NCI-H1105 (cell line): ENCODE measurements at regions not wholly inside any gene's neighbourhood (a gene's known extent, or its start where the extent isn't known, plus 50 kb on each side); places are given as distances from the start of the nearest gene placed in this dataset.

ENCODE experiments used
- DNase-seq: peaks from one replicate; lab custom pipeline; 2025; lab: John Stamatoyannopoulos, UW

DNA sequence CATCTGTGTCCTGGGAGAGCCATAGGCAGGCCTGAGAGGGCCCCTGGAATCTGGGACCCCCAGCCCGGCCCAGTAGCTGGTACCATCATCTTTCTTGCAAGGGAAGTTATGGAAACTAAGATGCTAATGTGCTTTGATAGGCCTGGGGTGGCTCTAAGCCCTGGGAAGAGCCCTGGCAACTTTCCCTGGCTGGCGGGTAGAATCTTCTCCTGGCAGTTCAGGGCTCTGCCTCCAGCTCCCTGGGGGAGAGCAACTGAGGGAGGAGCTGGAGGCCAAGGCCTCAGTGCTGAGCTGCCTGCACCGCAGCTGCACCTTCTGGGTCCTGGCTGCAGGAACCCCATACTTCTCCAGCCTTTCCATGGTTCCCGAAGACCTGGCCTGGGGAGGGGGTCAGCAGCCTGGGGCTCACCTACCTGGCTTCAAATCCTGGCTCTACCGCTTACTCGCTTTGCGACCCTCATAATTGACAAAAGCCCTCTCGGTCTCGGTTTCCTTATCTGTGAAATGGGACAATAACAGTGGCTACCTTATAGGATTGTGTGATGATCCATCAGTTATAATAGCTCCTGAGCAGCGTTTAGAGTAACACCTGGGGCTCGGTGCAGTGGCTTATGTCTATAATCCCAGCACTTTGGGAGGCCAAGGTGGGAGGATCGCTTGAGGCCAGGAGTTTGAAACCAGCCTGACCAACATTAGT, 333.7 kb downstream of the SEC14L1 start:
- no peak for DNase-seq

GRCh38 chr17:77475016-77475976, 334.5 kb downstream of the SEC14L1 start:
- no peak for DNase-seq

DNA sequence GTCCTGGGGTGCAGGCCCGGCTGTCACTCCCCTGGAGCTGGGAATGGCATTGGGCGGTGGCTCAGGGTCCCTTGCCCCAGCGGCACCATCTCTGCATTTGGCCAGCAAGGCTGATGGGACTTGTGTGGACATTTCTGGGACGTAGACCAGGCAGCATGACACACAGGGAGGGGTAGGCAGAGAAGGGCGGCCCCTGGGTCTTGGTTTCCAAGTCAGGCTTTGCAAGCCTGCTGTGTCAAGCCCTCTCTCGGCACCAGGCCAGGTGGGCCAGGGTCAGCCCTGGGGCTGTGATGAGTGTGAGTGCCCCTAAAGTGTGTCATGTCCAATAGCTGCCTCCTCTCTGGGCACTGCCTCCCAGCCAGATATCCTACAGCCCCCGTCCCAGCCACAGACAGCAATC, 335.2 kb downstream of the SEC14L1 start:
- no peak for DNase-seq

DNA sequence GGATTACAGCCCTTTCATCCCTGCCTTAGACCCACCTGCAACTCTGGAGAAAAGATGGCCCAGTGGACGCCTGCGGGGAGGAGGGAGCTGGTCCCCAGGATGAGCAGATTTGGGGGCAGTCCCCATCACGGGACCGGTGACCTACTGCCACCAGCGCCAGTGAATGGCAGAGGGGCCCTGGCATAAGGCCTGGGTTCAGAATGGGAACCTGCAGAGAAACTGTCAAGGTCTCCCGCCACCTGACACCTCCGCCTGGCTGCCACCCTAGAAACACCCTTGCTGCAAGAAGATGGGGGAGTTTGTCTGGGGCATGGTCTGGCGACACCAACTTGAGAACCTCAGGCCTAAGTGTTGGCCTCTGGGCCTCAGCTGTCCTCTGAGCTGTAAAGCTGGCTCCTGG, 335.7 kb downstream of the SEC14L1 start:
- no peak for DNase-seq

- no peak for DNase-seq
Measured at GRCh38 chr17:77476931-77477805, 336.4 kb downstream of the SEC14L1 start.

DNA sequence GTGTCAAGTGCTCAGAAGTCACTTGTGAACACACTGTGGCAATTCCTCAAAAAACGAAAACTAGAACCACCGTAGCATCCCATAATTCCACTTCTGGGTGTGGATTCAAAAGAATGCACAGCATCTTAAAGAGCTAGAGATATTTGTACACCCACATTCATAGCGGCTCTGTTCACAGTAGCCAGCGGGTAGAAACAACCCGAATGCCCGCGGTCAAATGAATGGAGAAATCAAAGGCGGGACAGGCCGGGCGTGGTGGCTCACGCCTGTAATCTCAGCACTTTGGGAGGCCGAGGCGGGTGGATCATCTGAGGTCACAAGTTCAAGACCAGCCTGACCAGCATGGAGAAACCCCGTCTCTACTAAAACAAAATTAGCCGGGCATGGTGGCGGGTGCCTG, 337.5 kb downstream of the SEC14L1 start:
- no peak for DNase-seq

GRCh38 chr17:77478899-77479298, 338.1 kb downstream of the SEC14L1 start:
- no peak for DNase-seq

- no peak for DNase-seq
Measured at GRCh38 chr17:77479372-77480198, 338.8 kb downstream of the SEC14L1 start.

- no peak for DNase-seq
Measured at GRCh38 chr17:77480199-77480508, 339.4 kb downstream of the SEC14L1 start.

DNA sequence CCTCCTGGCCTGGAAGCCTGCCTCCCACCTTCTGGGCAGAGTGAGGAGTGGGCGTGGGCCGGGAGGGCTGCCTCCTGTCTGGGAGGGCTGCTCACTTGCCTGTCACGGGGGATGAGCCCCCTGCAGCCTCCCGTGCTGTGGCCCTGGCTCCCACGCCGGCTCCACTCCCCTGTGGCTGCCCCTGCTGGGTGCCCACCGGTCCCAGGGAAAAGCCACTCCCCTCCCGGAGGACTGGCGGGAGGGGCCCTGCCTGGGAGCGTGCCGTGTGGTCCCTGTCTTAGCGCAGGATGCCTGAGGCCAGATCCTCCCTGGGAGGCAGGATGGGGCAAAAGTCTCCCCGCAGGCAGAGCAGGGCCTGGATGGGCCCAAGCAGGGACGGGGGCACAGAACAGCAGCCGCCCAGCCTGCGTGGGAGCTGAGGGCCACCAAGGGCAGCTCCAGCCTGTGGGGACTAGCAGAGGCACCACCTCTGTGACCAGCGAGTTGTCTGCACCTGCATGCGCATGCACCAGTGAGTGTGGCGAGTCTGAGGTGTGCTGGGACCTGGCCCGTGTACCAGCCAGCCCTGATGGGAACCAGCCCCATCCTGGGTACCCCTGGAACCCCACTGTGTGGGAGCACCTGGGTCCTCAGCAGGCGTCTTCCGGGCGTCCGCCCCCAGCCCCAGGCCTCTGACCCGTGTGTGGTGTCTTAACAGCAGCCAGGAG, 339.9 kb downstream of the SEC14L1 start:
- DNase-seq = no peak

DNA sequence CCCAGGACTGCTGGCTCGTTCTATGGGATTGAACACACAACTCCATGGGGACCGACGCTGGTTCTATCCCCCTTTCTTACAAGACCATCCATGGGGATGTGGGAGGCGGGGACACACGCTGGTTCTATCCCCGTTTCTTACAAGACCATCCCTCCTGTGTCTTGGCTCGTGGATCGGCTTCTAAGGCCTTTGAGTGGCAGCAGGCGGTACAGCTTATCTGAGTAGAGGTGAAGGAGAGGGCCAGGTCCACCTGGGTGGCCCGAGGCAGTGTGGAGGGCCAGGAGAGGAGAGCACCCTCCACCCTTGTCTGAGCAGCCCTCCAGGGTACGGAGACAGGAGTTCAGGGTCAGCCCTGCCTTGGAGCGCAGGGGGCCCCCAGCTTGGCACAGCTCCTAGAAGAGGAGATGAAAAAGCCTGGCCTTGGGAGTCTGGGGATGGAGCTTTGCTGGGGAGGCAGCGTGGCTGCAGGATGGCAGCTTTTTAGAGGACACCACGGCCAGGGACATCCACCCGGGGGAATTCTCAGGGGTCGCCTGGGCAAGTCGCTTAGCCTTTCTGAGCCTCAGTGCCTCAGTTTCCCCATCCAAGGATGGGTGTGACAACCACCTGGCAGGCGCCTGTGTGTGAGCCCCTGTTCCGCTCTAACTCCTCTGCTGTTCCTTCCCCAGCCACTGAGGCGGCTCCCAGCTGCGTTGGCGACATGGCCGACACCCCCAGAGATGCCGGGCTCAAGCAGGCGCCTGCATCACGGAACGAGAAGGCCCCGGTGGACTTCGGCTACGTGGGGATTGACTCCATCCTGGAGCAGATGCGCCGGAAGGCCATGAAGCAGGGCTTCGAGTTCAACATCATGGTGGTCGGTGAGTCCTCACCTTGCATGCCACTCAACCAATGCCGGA, 341.0 kb downstream of the SEC14L1 start:
- DNase-seq = no peak

DNA sequence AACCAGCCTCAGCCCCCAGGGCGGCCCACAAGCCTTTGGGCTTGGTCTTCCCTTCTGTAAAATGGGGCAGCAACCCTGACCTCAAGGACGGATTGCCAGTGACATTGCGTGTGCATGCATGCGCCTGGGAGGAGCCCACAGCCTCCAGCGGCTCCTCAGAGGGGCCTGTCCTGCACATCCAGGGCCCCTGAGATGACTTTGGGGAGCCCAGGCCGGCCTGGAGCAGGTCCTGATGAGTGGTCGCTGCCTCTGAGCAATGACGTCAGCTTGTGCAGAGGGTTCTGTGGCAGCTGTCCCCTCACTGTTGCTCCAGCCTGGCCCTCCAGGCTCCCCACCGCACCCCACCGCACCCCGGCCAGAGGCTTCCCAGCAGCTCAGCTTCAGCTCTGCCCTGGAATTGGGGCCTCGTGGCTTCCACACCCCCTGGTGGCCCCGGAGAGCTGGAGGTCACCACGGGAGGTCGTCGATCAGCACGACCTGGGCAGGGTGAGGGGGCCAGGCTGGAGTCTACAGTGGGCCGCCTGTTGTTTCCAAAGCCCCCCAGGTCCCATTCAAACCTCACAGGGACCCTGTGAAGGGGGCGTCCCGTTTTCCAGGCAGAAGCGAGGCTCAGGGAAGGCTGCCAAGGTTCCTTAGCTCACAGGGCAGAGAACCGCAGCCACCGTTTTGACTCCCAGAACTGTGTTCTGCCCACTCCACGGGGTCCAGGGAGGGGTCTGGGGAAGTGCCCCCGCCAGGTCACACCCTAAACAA, 341.8 kb downstream of the SEC14L1 start:
- no peak for DNase-seq

- no peak for DNase-seq
Measured at GRCh38 chr17:77483128-77483598, 342.4 kb downstream of the SEC14L1 start.

GRCh38 chr17:77484111-77484510, 343.3 kb downstream of the SEC14L1 start:
- DNase-seq = no peak

GRCh38 chr17:77485089-77485833, 344.5 kb downstream of the SEC14L1 start:
- no peak for DNase-seq

- DNase-seq = no peak
Measured at GRCh38 chr17:77487211-77487629, 346.5 kb downstream of the SEC14L1 start.

DNA sequence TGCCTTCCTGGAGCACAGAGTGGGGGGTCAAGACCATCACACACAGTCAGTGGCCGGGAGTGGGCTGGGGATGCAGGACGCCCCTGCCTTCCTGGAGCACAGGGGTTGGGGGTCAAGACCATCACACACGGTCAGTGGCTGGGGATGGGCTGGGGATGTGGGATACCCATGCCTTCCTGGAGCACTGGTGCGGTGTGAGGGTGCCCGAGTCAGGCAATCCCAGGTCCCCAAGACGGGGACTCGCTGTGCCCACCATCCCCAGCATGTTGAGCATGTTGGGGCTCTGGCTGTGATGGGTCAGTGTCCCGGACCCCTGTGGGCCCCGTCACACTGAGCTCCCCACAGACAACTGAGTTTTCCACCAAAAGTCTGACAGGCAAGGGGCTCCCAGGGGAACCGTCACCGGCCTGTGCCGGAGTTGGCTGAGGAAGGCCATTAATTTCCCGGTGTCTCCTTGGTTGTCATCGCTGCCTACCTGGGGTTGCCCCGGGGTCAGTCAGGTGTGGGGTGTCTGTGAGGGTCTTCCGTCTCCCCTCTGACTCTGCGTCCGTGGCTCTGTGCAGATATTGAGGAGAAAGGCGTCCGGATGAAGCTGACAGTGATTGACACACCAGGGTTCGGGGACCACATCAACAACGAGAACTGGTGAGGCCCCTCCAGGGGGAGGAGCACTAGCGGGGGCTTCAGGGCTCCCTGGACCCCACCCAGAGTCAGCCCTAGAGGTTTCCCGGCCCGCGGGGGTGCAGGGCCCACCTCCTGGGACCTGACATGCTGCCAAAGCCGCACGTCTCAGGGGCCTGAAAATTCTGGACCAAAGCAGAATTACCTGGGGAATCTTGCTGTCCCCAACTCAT, 347.1 kb downstream of the SEC14L1 start:
- DNase-seq = no peak
